T-cell (primary cell): ENCODE measurements at regions not wholly inside any gene's neighbourhood (a gene's known extent, or its start where the extent isn't known, plus 50 kb on each side); places are given as distances from the start of the nearest gene placed in this dataset.

Experiments used
- ATAC-seq, 4 experiments: fragments of 200-7000 bp in 3 of 4; fragments of 150-1000 bp in 1 of 4; cut with Tn5 transposase; replicated peaks in 1 of 4; 1 replicate in 3 of 4; 2 replicates in 1 of 4; pipeline ENCODE4 v1.10.0; 2021; ENCODE audit warnings: moderate library complexity in 3 of 4, mild to moderate bottlenecking in 2 of 4, moderate number of reproducible peaks in 1 of 4
- CTCF ChIA-PET, 2 donors: fragments of 300-600 bp; sonication (Branson Sonifier 250); formaldehyde crosslinking; loops; one replicate each; lab custom pipeline; 2022; ENCODE audit warnings: antibody characterized with exemption in 2 of 2; lab: Charles Lee
- POLR2A ChIA-PET, 2 donors: fragments of 300-600 bp; sonication (Branson Sonifier 250); formaldehyde crosslinking; loops; one replicate each; lab custom pipeline; 2022; ENCODE audit warnings: antibody characterized with exemption in 2 of 2; lab: Charles Lee
- DNase-seq, 35 experiments: peaks; one replicate each; pipeline versions ENCODE4 v3.0.0 to v3.0.0-alpha.2; 2013 to 2023
- H3K27ac ChIP-seq: one replicate; pipeline ENCODE4 v1.5.1; 2013; ENCODE audit warnings: low read length
- H3K27me3 ChIP-seq, 2 experiments: replicated peaks in 1 of 2; 1 replicate in 1 of 2; 2 replicates in 1 of 2; pipeline versions ENCODE4 v1.6.1 to v1.7.0; 2013; ENCODE audit warnings: low read length in 1 of 2, mixed read lengths in 1 of 2; ENCODE audit not compliant: control insufficient read depth in 2 of 2, insufficient read depth in 2 of 2; ENCODE audit errors: extremely low read depth in 1 of 2
- H3K36me3 ChIP-seq, 2 donors: 1 replicate in 1 of 2; 2 replicates in 1 of 2; pipeline versions ENCODE4 v1.6.1 to v1.7.0; 2013; ENCODE audit warnings: low read length in 1 of 2; ENCODE audit not compliant: control insufficient read depth in 2 of 2, insufficient read depth in 1 of 2; ENCODE audit errors: extremely low read depth in 1 of 2
- H3K4me1 ChIP-seq, 2 experiments: 1 replicate in 1 of 2; 2 replicates in 1 of 2; pipeline versions ENCODE4 v1.6.1 to v1.7.0; 2013; ENCODE audit warnings: low read length in 2 of 2, mixed read lengths in 1 of 2; ENCODE audit not compliant: insufficient read depth in 2 of 2, control insufficient read depth in 1 of 2; ENCODE audit errors: extremely low read depth in 1 of 2
- H3K4me3 ChIP-seq, 2 donors: 1 replicate in 1 of 2; 2 replicates in 1 of 2; pipeline versions ENCODE4 v1.5.1 to v1.7.0; 2013; ENCODE audit warnings: mild to moderate bottlenecking in 2 of 2, low read length in 1 of 2, moderate library complexity in 1 of 2; ENCODE audit not compliant: control insufficient read depth in 1 of 2; ENCODE audit errors: extremely low read depth in 1 of 2
- H3K9me3 ChIP-seq: 2 replicates; pipeline ENCODE4 v1.7.0; 2013
- H3K27ac Mint-ChIP-seq, 2 donors: one replicate each; pipeline ENCODE4 v1.8.0; 2020 to 2021; ENCODE audit warnings: mild to moderate bottlenecking in 2 of 2, mixed read lengths in 2 of 2
- H3K27me3 Mint-ChIP-seq, 2 donors: one replicate each; pipeline ENCODE4 v1.8.0; 2021 to 2022; ENCODE audit warnings: mixed read lengths in 2 of 2
- H3K36me3 Mint-ChIP-seq: one replicate; pipeline ENCODE4 v1.8.0; 2021; ENCODE audit warnings: mixed read lengths
- H3K4me1 Mint-ChIP-seq, 3 donors: one replicate each; pipeline ENCODE4 v1.8.0; 2020 to 2022; ENCODE audit warnings: mixed read lengths in 3 of 3, mild to moderate bottlenecking in 1 of 3
- H3K4me3 Mint-ChIP-seq, 3 donors: one replicate each; pipeline ENCODE4 v1.8.0; 2020 to 2022; ENCODE audit warnings: mild to moderate bottlenecking in 3 of 3, mixed read lengths in 3 of 3, moderate library complexity in 3 of 3
- H3K9me3 Mint-ChIP-seq, 3 donors: one replicate each; pipeline ENCODE4 v1.8.0; 2020 to 2022; ENCODE audit warnings: mixed read lengths in 3 of 3
- WGBS: methylation state at CpG from one replicate; pipeline ENCODE4 v1.1.5; 2013; ENCODE audit warnings: missing lambda C conversion rate; ENCODE audit not compliant: insufficient coverage; 5-methylcytosine and 5-hydroxymethylcytosine counted together

GRCh38 chr4:174134361-174134760 lies 149.1 kb downstream of the FBXO8 start:
- Mint-ChIP-seq H3K27me3 (peaks cover 16% of the 10 kb centered on the region in 2 donors), H3K4me1 (peaks cover 0 to 3% (median 2%) of the 10 kb centered on the region in 3 donors), H3K27ac (no peak overlapping the region), H3K36me3 (no peaks in the 10 kb centered on the region), H3K4me3 (no peak overlapping the region), H3K9me3 (no peaks in the 10 kb centered on the region)
- CTCF ChIA-PET = interaction anchor here in 1 of 2 donors (0.5 kb wide), 1 partner anchor 44 kb away, joined by 3 read pairs; no protein-coding TSS in a partner anchor
- DNase-seq (no peak), ATAC-seq (no peak)
- no peaks in the 10 kb centered on the region for H3K4me1 ChIP-seq
- no peaks in the 10 kb centered on the region for H3K9me3 ChIP-seq
- no peak overlapping the region for H3K27ac ChIP-seq
- H3K27me3 ChIP-seq = no peaks in the 10 kb centered on the region
- POLR2A ChIA-PET = no interaction called here
- H3K36me3 ChIP-seq = no peaks in the 10 kb centered on the region
- WGBS = no CpG with 5 or more reads among the region's 2 CpGs
- no peak overlapping the region for H3K4me3 ChIP-seq

GRCh38 chr4:174133551-174133950 lies 149.9 kb downstream of the FBXO8 start:
- ATAC-seq (no peak), DNase-seq (no peak)
- H3K36me3 Mint-ChIP-seq = no peaks in the 10 kb centered on the region
- H3K4me1 Mint-ChIP-seq = peaks cover 0 to 3% (median 2%) of the 10 kb centered on the region in 3 donors
- no peak overlapping the region for H3K4me3 Mint-ChIP-seq
- Histone ChIP-seq H3K27ac (no peak overlapping the region), H3K4me3 (no peak overlapping the region), H3K27me3 (no peaks in the 10 kb centered on the region), H3K4me1 (no peaks in the 10 kb centered on the region), H3K36me3 (no peaks in the 10 kb centered on the region), H3K9me3 (no peaks in the 10 kb centered on the region)
- H3K9me3 Mint-ChIP-seq = no peaks in the 10 kb centered on the region
- no CpG with 5 or more reads among the region's 1 CpG for WGBS
- peaks cover 16% of the 10 kb centered on the region in 2 donors for H3K27me3 Mint-ChIP-seq
- no peak overlapping the region for H3K27ac Mint-ChIP-seq
- ChIA-PET POLR2A (interaction anchor here in 1 of 2 donors (0.6 kb wide), 1 partner anchor 15 kb away, joined by 4 read pairs; no protein-coding TSS in a partner anchor), CTCF (no interaction called here)

GRCh38 chr4:174131901-174132300 lies 151.6 kb downstream of the FBXO8 start:
- H3K4me3 ChIP-seq = no peak overlapping the region
- DNase-seq (no peak), ATAC-seq (no peak)
- no peak overlapping the region for H3K27ac ChIP-seq
- peaks cover 0 to 6% of the 10 kb centered on the region in 2 experiments for H3K27me3 ChIP-seq
- H3K9me3 Mint-ChIP-seq = no peaks in the 10 kb centered on the region
- H3K9me3 ChIP-seq = no peaks in the 10 kb centered on the region
- peaks cover 0 to 3% (median 2%) of the 10 kb centered on the region in 3 donors for H3K4me1 Mint-ChIP-seq
- POLR2A ChIA-PET = no interaction called here
- CTCF ChIA-PET = no interaction called here
- no peaks in the 10 kb centered on the region for H3K4me1 ChIP-seq
- H3K27me3 Mint-ChIP-seq = peaks cover 16 to 24% of the 10 kb centered on the region in 2 donors
- no peak overlapping the region for H3K4me3 Mint-ChIP-seq
- H3K27ac Mint-ChIP-seq = no peak overlapping the region
- H3K36me3 ChIP-seq = no peaks in the 10 kb centered on the region
- no peaks in the 10 kb centered on the region for H3K36me3 Mint-ChIP-seq

GRCh38 chr4:174122705-174123104 lies 160.8 kb downstream of the FBXO8 start:
- Histone ChIP-seq H3K4me3 (no peak overlapping the region), H3K36me3 (no peaks in the 10 kb centered on the region), H3K27me3 (peaks cover 9 to 12% of the 10 kb centered on the region in 2 experiments), H3K9me3 (no peaks in the 10 kb centered on the region), H3K27ac (no peak overlapping the region), H3K4me1 (peaks cover 0 to 2% of the 10 kb centered on the region in 2 experiments)
- H3K27me3 Mint-ChIP-seq = peaks cover 36 to 45% of the 10 kb centered on the region in 2 donors
- H3K4me3 Mint-ChIP-seq = no peak overlapping the region
- ATAC-seq (no peak), DNase-seq (no peak)
- no peaks in the 10 kb centered on the region for H3K36me3 Mint-ChIP-seq
- no peak overlapping the region for H3K27ac Mint-ChIP-seq
- CTCF ChIA-PET = no interaction called here
- WGBS = no CpG with 5 or more reads among the region's 1 CpG
- POLR2A ChIA-PET = no interaction called here
- peaks cover 5 to 6% (median 5%) of the 10 kb centered on the region in 3 donors for H3K4me1 Mint-ChIP-seq
- H3K9me3 Mint-ChIP-seq = no peaks in the 10 kb centered on the region

- CTCF ChIA-PET = interaction anchor here in 1 of 2 donors (1.1 kb wide), 1 partner anchor 12 kb away, joined by 3 read pairs; no protein-coding TSS in a partner anchor
- DNase-seq (peak in 5 of 35 experiments; percentile 1 to 38 (median 2)), ATAC-seq (no peak)
- Mint-ChIP-seq H3K27me3 (peaks cover 40 to 50% of the 10 kb centered on the region in 2 donors), H3K9me3 (no peaks in the 10 kb centered on the region), H3K4me3 (peak overlapping the region in 1 of 3 donors; percentile 48), H3K27ac (no peak overlapping the region), H3K4me1 (peaks cover 5 to 6% (median 5%) of the 10 kb centered on the region in 3 donors), H3K36me3 (no peaks in the 10 kb centered on the region)
- Histone ChIP-seq H3K4me1 (peaks cover 0 to 2% of the 10 kb centered on the region in 2 experiments), H3K27me3 (peaks cover 8 to 9% of the 10 kb centered on the region in 2 experiments), H3K4me3 (no peak overlapping the region), H3K27ac (no peak overlapping the region), H3K36me3 (no peaks in the 10 kb centered on the region), H3K9me3 (no peaks in the 10 kb centered on the region)
- 30% methylated on average over 10 of the region's 21 CpGs for WGBS
- POLR2A ChIA-PET = no interaction called here
Measured at GRCh38 chr4:174120446-174121295, 162.8 kb downstream of the FBXO8 start.

GRCh38 chr4:174119830-174120229 lies 163.6 kb downstream of the FBXO8 start:
- ChIA-PET CTCF (interaction anchor here in 1 of 2 donors (1.1 kb wide), 1 partner anchor 11 kb away, joined by 3 read pairs; no protein-coding TSS in a partner anchor), POLR2A (no interaction called here)
- Mint-ChIP-seq H3K4me1 (peaks cover 5 to 6% (median 5%) of the 10 kb centered on the region in 3 donors), H3K4me3 (no peak overlapping the region), H3K9me3 (no peaks in the 10 kb centered on the region), H3K27ac (no peak overlapping the region), H3K27me3 (peaks cover 35 to 45% of the 10 kb centered on the region in 2 donors), H3K36me3 (no peaks in the 10 kb centered on the region)
- no peaks in the 10 kb centered on the region for H3K36me3 ChIP-seq
- no peaks in the 10 kb centered on the region for H3K9me3 ChIP-seq
- no CpG with 5 or more reads among the region's 3 CpGs for WGBS
- peaks cover 8 to 9% of the 10 kb centered on the region in 2 experiments for H3K27me3 ChIP-seq
- H3K4me1 ChIP-seq = peaks cover 0 to 2% of the 10 kb centered on the region in 2 experiments
- H3K27ac ChIP-seq = no peak overlapping the region
- DNase-seq (no peak), ATAC-seq (no peak)
- no peak overlapping the region for H3K4me3 ChIP-seq
